GM19467 (cell line): ENCODE measurements at regions not wholly inside any gene's neighbourhood (a gene's known extent, or its start where the extent isn't known, plus 50 kb on each side); places are given as distances from the start of the nearest gene placed in this dataset.

Experiments
- ATAC-seq: cut with Tn5 transposase; IDR thresholded peaks from one replicate; pipeline ENCODE4 v1.9.1; 2021; ENCODE audit warnings: mild to moderate bottlenecking, moderate library complexity; ENCODE audit not compliant: unreplicated experiment

DNA sequence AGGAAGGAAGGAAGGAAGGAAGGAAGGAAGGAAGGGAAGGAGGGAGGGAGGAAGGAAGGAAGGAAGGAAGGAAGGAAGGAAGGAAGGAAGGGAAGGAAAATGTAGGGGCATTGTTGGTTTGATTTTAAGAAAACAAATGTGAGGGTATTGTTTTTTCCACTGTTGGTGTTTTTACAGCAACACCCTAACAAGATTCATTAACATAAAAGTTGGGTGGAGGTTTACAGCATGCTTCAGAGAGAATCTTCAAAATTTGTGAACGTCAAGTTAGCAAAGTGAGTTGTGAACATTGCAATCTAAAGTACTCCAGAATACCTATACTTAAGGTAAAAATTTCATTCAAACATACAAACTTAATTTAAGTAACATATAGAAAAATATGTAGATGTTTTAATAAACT, 200.2 kb upstream of the ID4 start:
- ATAC-seq, result no peak

DNA sequence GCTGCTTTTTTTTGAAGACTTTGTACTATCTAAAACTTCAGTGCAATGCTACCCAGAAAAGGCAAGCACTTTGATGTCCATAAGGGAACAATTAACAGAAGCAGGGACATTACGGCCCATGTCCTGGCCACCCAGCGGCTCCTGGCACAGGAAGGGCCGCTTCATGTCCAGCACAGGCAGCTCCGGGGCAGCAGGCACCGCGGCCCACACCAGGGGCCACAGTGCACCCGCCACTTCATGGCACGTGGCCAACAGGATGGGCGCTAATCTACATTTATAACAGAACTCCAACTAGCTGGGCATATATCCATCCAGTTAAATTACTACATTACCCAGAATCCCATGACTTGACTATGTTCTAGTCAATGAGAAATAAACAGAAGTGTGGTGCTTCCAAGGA, 198.2 kb upstream of the ID4 start:
- ATAC-seq, result no peak

DNA sequence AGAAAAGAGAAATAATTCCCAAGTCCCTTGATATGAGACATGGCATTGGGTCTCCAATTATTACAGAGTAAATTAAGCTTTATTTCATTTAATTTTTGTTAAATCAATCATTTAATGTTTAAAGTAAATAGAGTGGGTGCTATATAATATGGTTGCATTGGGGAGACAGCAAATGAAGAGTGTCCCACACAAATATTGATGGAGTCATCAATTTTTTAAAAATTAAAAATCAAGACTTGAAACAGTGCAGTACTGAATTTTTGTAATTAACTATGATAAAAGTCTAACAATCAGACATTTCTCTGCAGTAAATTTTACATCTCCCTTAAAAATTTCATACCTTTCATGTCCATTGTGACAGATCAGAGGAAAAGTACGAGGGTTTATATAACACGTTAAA, 193.9 kb upstream of the ID4 start:
- no peak for ATAC-seq

DNA sequence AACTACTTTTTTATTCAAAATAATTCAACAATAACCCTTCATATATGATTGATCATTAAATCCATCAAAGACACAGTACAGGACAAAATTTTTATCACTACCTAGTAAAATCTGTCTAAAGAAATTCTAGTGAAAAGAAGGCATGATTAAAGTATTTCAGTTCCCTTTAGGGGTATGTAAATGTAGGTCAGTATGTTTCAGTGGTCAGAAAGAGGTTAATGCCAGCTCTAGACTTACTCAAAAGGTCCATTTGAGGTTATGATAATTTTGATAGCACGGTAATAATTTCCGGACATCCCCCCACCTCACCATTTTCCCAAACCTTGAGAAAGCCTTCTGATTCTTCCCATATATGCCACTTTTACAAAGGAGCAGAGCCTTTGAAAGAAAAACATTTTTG, 193.5 kb upstream of the ID4 start:
- ATAC-seq, result no peak

DNA sequence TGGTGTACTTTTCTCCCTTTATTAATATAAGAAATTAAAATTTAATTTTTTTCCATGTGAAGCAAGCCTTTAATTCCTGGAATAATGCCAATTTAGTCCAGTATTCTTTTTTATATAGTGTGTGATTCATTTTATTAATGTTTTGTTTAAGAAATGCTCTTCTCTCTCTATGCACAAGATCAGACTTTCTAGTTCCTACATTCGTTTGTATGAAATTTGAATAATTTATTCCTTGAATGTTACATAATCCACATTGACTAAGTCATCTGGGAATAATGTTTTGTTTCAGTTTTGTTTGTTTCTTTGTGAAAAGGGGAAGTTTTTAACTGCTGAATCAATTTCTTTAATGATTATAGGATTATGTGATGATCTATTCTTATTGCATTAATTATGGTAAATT, 181.4 kb upstream of the ID4 start:
- no peak for ATAC-seq

DNA sequence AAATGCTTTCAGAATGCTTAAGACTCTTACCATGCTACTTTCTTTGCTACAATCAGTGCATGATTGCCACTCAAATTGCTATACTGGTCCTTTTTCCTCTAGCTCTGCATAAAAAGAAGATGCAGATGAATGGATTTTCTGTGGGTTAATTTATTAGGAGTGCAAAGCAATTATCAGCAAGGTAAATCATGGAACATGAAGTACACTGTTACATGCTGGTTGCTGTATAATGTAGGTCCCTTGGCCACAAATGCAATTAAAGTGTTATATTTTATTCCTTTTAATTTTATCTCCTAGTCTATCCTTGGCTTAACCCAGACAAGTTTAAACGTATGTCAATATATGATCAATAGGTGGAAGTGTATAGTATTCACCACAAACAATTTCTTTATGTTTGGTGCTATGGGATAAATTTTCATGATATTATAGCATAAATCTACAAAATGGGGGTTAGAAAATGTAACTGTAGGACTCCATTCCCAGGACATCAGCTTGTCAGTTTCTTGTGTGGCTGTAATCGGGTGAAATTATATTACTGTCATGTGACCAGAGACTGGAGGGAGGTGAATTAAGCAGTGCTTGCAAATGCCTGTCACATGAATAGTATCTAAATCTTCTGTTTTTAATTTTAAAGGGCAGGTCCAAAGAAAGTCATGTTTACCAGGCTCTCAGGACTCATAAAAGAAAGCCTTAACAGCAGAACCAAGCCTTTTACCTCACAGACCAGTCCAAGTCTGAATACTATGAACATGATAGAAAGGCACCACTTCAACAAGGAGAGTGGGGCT, 176.9 kb upstream of the ID4 start:
- no peak for ATAC-seq

DNA sequence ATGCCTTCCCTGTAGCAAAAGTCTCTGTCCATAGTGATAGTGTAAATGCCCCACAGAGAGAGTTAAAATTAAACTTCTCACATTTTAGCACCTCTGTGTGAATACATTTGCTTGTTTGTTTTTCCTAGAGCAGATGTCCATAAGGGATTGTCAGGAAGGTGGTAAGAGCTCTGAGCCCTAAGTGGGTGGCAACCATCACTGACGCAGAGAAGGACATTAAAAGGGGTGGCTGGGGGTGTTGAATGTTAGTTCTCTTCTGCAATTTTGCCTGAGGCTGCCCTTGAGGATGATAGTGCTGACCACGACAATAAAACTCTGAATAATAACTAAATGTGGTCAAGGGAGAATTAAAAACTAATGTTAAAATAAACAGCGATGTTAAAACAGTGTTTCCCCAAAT, 174.3 kb upstream of the ID4 start:
- no peak for ATAC-seq

DNA sequence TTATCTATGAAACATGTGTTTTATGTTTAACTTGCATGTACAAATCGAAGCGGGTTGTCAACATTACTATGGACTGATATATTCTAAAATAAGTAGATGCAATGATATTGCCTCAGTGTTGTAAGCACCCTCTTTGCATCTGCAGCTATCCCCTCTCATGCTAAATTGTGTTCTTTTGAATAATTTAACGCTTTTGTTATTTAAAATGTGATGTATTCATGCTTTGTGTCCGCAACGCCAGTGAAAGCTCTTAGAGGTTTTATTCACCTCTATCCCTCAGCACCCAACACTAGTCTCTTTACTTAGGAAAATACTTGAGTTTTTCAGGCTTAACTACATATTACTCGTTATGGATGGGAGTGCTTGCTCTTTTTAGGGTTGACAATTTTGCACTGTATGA, 173.7 kb upstream of the ID4 start:
- ATAC-seq, result no peak

DNA sequence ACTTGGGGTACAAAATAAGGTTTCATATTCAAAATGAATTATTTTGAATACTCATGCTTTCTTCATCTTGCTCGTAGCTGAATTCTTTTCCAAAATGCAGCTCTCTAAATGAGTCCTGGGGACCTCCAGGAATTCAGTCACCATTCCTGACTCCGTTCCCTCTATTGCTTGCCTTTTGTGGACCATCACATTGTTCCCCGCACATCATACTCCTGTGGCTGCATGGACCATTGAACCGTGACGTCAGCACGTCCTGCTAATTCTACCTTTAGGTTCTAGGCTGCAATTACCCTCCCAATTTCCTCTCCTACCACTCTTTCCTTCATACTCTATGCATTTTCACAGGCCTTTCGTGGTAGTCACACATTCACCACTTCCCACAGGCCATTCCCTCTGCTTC, 173.1 kb upstream of the ID4 start:
- no peak for ATAC-seq

DNA sequence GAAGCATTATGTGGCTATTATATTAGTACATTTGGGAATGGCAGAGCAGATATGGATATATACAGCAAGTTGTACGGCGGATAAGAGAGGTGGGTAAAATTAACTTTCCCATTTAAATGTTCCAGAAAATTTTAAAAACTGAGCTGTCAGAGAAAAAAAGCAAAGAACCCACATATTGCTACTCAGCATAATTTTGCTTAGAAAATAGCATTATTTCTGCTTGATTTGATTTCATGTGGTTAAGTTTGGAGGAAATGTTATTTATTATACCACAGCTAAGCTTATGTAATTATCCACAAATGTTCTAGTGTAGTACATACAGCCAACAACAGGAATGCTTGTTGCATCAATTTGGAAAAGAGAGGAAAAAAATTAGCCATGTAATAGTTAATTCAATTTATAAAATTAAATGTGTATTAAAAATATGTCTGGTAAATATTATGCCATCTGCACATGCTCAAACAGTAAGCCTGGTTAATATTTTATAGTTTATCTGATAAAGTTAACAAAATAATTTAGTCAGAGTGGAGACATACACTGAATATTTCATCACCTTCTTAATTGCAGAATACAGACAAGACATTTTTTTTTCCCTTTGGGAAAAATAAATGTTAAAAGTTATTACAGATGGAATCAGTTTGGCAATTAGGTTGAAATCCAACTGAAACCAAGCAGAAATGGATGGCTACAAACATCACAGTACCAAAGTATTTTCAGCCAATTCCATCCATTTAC, 172.1 kb upstream of the ID4 start:
- ATAC-seq, result no peak

DNA sequence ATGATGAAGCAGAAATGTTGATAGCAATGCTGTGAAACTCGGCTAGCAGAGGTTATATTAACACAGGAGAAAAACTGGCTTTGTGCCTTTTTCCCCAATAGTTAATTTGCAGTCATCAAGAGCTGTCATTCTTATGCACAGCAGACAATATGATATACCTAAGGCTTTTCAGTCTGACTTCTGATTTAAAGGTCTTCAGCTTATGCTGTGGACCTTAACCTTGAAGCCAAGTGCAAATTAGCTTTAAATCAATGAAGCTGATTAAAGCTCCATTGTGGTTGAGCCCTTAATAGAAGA, 171.6 kb upstream of the ID4 start:
- no peak for ATAC-seq

DNA sequence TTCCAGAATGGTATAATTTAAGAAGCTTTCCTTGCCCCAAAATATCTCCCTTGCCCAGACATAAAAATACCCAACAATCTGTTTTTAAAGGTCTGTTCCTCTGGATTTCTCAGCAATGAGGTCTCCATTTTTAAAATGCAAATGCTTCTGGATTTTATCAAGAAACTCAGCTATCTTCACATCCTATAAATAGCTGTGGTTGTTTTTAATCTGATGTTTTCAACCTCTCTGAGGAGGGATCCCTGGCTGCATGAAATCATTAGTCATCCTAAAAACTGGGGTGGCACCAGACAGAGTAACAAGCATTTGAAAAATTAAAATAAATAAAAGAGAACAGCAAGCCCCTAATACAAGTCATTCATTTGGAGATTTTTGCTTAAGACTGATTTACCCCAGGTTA, 168.5 kb upstream of the ID4 start:
- ATAC-seq, result no peak

DNA sequence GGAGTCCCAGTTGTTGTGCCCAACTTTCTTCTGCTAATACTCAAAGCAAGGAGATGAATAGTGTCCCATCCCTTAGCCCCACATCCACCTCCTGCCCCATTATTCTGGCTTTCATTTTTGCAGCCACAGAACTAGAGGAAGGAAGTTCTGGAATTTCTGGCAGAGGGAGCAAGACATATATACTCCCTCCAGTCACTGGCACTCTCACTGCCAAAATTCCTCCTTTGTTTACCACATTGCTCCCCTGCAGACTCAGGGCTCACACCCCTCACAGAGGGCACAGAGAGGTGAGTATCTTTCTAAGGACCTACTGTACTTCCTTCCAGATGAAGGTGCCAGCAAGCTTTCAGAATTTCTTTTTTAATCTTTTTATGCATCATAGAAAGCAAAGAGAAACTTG, 168.0 kb upstream of the ID4 start:
- ATAC-seq, result no peak

DNA sequence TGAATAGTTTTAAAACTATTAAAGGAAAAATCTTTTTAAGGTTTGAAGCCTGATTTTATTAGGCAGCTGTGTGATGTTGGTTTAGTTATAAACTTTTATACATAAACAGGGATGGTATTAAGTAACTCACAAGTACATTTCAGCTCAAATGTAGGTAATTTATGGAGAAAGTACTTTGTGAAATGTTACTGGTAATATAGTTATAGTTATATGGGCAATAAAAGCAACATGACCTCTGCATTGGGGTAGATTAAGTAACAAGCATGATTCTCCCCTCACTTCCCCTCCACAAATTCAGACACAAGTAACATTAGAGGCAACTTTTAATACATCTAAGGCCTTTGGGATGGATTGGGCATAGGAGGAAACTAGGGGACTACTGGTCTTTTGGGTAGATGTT, 154.3 kb upstream of the ID4 start:
- no peak for ATAC-seq

DNA sequence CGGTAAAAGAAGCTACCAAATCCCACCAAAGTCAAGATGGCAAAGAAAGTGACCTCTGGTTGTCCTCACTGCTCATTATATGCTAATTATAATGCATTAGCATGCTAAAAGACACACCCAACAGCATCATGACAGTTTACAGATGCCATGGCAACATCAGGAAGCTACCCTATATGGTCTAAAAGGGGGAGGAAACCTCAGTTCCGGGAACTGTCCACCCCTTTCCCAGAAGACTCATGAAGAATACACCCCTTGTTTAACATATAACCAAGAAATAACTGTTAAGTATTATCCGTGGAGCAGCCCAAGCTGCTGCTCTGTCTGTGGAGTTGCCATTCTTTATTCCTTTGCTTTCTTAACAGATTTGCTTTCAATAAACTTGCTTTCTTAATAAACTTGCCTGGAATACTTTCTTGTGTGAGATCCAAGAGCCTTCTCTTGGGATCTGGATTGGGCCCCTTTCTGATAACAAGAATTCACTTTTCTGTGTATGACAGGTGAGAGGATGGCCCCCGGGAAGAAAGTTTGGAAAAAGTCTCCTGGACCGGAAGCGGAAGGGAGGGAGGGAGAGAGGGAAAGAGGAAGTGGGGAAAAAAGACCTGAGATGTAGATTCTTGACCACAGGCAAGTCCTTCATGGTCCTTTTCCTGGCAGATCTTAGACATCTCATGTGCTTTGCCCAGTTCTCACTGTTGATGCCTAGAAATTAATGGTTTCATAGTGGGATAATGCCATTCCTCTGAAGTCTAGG, 146.7 kb upstream of the ID4 start:
- ATAC-seq, result no peak

DNA sequence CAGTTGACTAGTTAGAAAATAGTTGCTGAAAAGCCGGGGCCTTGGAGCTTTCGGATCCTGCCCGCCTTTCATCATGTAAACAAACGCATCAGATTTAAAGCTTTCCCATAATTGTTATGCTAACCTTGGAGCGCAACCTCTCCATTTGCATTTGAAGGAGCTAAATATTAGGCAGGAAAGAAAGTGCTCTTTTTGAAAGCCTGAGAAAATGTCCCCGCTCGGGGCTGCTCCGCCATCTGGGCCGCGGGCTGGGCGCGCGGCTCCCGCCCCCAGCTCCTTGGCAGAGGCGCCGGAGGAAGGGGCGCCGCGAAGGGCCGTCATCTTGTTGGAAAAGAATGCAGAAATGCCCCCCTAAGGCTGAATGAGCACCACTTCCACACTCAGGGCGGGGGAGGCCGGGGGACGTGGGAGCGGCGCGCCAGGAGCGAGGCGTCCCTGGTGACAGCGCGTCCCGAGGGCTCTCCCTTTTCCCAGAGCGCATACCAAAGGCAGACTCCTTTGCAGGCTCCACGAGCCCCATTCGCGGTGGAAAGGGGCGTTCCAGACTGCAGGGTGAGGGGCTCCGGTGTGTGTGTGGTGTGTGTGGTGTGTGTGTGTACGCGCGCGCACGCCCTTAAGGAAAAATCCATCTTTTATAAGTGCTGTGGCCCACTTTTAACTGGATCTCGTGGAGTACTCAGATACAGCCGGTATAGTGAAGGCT, 145.6 kb upstream of the ID4 start:
- ATAC-seq, result no peak

DNA sequence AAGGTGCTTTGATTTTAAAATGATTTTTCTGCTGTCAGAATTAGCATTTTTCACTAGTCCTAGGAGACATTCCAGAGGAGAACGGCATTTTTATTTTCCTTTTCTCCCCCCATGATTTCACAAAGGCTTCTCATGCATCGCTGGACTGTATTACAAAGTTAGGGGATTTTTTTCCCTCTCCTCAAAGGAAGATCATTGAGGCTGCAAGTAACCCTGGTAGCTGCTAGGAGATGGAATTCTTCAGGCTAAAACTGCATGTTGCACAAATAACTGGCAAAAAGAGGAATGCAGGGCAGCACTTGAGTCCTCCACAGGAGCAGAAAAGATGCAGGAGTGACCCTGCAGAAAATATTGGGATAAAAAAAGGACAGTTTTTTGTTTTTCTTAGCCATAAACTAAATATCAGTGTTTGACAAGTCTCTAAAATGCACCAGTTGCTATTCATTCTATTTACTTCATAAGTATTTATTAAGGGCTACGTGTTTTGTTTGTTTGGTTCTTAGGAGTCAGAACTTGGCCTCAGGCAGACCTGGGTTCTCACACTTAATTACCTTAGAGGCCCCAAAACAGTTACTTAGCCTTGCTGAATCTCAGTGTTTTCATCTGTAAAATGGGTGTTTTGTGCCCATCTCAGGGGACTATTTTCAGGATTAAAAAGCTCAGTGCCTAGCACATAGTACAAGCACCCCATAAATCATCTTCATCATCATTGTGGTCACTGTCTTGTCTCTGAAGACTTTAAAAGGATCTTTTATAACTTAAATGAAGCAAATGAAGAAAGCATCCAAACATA, 144.5 kb upstream of the ID4 start:
- no peak for ATAC-seq

DNA sequence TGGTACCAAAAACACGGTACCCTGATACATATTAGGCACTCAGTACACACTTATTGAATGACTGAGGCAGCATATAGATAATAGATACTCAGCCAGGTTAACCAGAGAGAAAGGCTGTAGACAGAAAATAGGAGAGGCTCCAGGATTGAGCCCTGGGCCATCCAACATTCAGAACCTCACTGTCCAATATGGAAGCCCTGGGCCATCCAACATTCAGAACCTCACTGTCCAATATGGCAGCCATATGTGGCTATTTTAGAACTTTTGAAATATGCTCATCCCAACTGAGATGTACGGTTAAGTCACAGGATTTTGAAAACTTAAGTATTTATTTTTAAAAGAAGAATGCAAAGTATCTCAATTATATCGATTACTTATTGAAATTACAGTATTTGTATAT, 142.5 kb upstream of the ID4 start:
- no peak for ATAC-seq

DNA sequence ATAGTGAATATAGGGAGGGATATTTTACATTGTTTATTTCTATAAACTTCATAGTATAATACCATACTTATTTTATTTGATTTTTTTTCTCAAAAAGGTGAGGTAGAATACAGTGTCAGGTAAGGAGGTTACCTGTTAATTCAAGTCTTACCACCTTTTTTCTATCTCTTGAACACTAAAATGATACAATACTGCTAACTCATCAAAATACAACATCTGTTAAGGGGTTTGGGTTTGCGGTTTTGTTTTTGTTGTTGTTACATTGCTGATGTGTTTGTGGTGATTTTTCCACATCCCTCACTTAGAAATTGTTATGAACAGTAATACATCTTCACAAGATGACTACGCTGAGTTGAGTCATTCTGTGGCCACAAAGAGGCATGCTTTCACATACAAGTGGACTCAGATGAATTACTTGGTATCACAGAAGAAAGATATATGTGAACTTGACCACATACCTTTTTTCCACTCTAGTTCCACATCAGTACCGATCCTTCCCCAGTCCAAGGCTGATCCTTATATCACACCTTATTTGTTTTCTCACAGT, 139.4 kb upstream of the ID4 start:
- no peak for ATAC-seq

DNA sequence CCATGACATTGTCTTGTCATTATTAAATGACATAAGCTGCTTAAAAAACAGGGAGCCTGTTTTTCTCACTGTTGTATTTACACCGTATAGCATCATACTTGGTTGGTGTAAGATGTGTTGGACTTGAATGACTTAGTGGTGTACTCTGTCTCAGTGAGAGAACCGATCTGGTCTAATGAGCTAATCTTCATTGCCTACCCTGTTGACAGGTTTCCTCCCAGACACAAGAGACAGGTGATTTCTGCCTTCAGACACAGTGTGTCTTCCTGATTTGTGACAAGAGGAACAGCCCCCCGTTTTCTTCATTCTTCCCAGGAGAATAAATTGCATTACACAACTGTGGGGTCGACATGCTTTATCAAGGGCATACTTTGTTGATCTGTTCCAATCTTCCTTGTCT, 137.2 kb upstream of the ID4 start:
- no peak for ATAC-seq

DNA sequence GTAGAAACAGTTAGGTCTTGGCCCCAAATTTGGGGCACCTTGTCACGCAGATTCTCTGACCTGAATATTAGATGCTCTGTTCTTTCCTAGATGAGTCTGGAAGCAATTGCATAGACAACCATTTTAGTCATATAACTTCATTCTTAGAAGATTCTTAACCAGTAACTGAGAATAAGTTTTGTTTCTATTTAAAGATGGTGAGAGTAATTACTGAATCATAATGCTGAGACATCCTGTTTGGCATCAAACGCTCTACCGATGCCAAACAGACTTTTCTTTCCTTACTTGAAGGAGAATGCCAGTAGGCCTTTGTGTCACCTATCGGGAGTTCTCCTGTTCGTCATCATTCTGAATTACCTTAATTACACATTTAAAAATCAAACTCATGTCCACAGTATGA, 131.6 kb upstream of the ID4 start:
- no peak for ATAC-seq
